Neural crest cell (in vitro differentiated cells): ENCODE measurements at regions not wholly inside any gene's neighbourhood (a gene's known extent, or its start where the extent isn't known, plus 50 kb on each side); places are given as distances from the start of the nearest gene placed in this dataset.

Experiments
- DNase-seq: peaks from one replicate; pipeline ENCODE4 v3.0.0; 2021; ENCODE audit warnings: low read depth, mixed read lengths, low spot score
- H3K27ac Mint-ChIP-seq: one replicate; pipeline ENCODE4 v1.8.0; 2021; ENCODE audit warnings: mild to moderate bottlenecking, mixed read lengths; ENCODE audit not compliant: unreplicated experiment
- H3K27me3 Mint-ChIP-seq: 2 replicates; pipeline ENCODE4 v1.8.0; 2021; ENCODE audit warnings: low read depth, mild to moderate bottlenecking, mixed read lengths
- H3K36me3 Mint-ChIP-seq: 2 replicates; pipeline ENCODE4 v1.8.0; 2021; ENCODE audit warnings: low read depth, mild to moderate bottlenecking, mixed read lengths
- H3K4me1 Mint-ChIP-seq: 2 replicates; pipeline ENCODE4 v1.8.0; 2021; ENCODE audit warnings: mixed read lengths
- H3K4me3 Mint-ChIP-seq: one replicate; pipeline ENCODE4 v1.8.0; 2021; ENCODE audit warnings: mild to moderate bottlenecking, mixed read lengths
- H3K9me3 Mint-ChIP-seq: 2 replicates; pipeline ENCODE4 v1.8.0; 2021; ENCODE audit warnings: mixed read lengths
- CTCF ChIP-seq: fragments of 200-600 bp; sonication (generic); conservative IDR thresholded peaks from 2 replicates; pipeline ENCODE4 v1.5.0; 2021; ENCODE audit warnings: antibody characterized with exemption, mild to moderate bottlenecking

GRCh38 chr13:62096652-62097051, 681.0 kb upstream of the PCDH20 start:
- TF ChIP-seq CTCF: no peak
- no peak overlapping the region for H3K4me3 Mint-ChIP-seq
- H3K9me3 Mint-ChIP-seq: peaks cover 2% of the 10 kb centered on the region
- no peaks in the 10 kb centered on the region for H3K4me1 Mint-ChIP-seq
- no peak overlapping the region for H3K27ac Mint-ChIP-seq
- DNase-seq: no peak
- no peaks in the 10 kb centered on the region for H3K27me3 Mint-ChIP-seq
- H3K36me3 Mint-ChIP-seq: no peaks in the 10 kb centered on the region

- Mint-ChIP-seq H3K4me1 (no peaks in the 10 kb centered on the region), H3K9me3 (peaks cover 2% of the 10 kb centered on the region), H3K27ac (no peak overlapping the region), H3K27me3 (no peaks in the 10 kb centered on the region), H3K36me3 (no peaks in the 10 kb centered on the region), H3K4me3 (no peak overlapping the region)
- TF ChIP-seq CTCF: no peak
- no peak for DNase-seq
Measured at GRCh38 chr13:62094932-62095331, 679.3 kb upstream of the PCDH20 start.

- Mint-ChIP-seq H3K9me3 (peaks cover 2% of the 10 kb centered on the region), H3K4me3 (no peak overlapping the region), H3K27ac (no peak overlapping the region), H3K27me3 (no peaks in the 10 kb centered on the region), H3K36me3 (no peaks in the 10 kb centered on the region), H3K4me1 (no peaks in the 10 kb centered on the region)
- no peak for TF ChIP-seq CTCF
- DNase-seq: no peak
Measured at GRCh38 chr13:62093984-62094780, 678.5 kb upstream of the PCDH20 start.

GRCh38 chr13:62092949-62093348, 677.3 kb upstream of the PCDH20 start:
- DNase-seq: no peak
- no peak overlapping the region for H3K4me3 Mint-ChIP-seq
- no peaks in the 10 kb centered on the region for H3K4me1 Mint-ChIP-seq
- H3K36me3 Mint-ChIP-seq: no peaks in the 10 kb centered on the region
- H3K27ac Mint-ChIP-seq: no peak overlapping the region
- no peak for TF ChIP-seq CTCF
- no peaks in the 10 kb centered on the region for H3K27me3 Mint-ChIP-seq
- H3K9me3 Mint-ChIP-seq: peaks cover 2% of the 10 kb centered on the region

GRCh38 chr13:62092536-62092935, 676.9 kb upstream of the PCDH20 start:
- H3K9me3 Mint-ChIP-seq: peaks cover 2% of the 10 kb centered on the region
- DNase-seq: no peak
- no peaks in the 10 kb centered on the region for H3K27me3 Mint-ChIP-seq
- no peak overlapping the region for H3K4me3 Mint-ChIP-seq
- H3K4me1 Mint-ChIP-seq: no peaks in the 10 kb centered on the region
- H3K36me3 Mint-ChIP-seq: no peaks in the 10 kb centered on the region
- TF ChIP-seq CTCF: no peak
- no peak overlapping the region for H3K27ac Mint-ChIP-seq
